Suppressor macrophage treated with lipopolysaccharide for 1 hour (primary cell): ENCODE measurements at regions not wholly inside any gene's neighbourhood (a gene's known extent, or its start where the extent isn't known, plus 50 kb on each side); places are given as distances from the start of the nearest gene placed in this dataset.
"Not testable (repeated sequence)": the region's sequence is repeated elsewhere in the genome, so short reads cannot be mapped to it uniquely, and the experiment has no call there.

Experiments
- DNase-seq, 3 donors: peaks; one replicate each; pipeline ENCODE4 v3.0.0-alpha.2; 2020 to 2022

DNA sequence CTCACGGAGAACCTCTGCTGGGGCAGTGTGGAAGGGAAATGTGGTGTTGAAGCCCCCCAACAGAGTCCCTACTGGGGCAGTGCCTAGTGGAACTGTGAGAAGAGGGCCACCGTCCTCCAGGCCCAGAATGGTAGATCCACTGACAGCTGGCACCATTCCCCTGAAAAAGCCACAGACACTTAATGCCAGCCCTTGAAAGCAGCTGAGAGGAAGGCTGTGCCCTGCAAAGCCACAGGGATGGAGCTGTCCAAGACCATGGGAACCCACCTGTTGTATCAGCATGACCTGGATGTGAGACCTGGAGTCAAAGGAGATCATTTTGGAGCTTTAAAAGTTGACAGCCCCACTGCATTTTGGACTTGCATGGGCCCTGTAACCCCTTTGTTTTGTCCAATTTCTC lies 363.5 kb upstream of the PRICKLE1 start:
- DNase-seq = no peak

DNA sequence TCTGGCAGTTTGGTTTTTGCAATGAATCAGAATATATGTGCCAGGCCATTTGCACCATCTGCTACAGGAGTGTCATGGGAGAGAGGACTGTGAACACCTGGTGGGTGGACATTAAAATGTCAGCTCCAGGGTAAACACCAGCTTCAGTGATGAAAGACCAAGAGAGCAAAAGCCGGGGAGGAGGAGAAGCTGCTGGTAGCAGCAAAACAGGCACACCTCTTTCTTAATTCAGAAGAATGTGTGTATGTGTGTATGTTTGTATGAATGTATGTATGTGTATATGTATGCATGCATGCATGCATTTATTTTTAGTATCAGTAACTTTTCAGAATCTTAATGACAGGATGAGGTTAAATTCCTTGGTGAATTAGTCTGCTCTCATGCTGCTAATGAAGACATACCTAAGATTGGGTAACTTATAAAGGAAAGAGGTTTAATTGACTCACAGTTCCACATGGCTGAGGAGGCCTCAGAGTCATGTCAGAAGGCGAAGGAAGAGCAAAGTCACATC lies 357.4 kb upstream of the PRICKLE1 start:
- no peak for DNase-seq

DNA sequence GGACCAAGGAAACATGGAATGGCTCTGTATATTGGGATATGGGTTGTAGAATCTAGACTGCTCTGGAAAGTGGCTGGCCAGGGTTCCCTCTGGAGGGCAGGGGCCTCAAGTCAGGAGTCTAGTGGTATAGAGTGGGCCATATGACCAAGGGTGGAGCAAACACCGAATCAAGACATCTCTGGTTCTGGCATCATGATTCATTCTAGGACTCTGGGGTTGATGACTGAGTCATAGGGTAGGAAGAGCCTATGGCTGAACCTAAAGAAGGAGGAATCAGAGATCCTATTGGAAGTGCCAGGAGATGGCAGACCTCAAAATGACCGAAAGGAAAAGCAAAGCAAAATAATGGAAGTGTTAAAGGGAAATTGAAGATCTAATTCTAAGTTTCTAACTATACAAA lies 356.4 kb upstream of the PRICKLE1 start:
- DNase-seq = no peak

DNA sequence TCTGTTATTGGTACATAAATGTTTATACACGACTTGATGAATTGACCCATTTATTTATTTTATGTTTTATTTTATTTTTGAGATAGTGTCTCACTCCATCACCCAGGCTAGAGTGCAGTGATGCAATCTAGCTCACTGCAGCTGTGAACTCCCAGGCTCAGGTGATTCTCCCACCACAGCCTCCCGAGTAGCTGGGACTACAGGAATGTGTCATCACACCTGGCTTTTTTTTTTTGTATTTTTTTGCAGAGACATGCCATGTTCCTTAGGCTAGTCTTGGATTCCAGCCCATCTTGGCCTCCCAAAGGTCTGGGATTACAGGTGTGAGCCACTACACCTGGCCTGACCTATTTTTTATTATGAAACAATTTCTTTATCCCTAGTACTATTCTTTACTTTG lies 355.0 kb upstream of the PRICKLE1 start:
- DNase-seq = no peak

DNA sequence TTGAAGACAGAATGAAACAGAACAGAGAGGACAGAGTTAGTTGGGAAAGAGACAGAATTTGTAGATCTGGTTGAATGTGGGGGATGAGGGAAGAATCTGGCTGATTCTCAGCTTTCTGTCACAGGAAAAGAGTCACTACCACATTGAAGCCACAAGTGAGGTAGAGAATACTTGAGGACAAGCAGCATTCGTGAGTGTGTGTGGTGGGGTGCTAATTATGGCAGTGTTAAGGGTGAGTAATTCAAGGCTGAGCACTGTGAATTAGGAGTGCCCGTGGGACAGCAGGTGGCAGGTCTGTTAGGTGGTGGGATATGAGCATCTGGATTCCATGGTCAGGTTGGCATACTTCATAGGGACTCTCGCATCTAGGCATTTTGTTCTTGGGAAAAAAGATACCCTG lies 347.4 kb upstream of the PRICKLE1 start:
- DNase-seq = no peak

DNA sequence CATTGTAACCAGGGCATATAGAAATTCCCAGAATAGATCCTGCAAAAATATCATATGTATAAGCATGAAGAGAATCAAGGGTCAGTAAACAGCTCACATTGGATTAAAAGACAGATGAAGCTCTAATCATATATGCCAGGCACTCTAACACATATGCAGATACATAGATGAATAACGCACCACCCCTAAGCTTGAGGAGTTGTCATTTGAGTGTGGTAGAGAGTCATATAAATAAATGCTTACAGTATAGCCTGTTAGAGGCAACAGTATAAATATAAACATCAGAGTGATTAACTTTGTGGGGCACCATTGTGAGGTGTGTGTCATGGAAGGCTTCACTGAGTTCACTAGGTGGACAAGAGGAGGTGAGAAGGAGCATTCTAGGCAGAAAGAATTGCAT lies 346.7 kb upstream of the PRICKLE1 start:
- DNase-seq = no peak

DNA sequence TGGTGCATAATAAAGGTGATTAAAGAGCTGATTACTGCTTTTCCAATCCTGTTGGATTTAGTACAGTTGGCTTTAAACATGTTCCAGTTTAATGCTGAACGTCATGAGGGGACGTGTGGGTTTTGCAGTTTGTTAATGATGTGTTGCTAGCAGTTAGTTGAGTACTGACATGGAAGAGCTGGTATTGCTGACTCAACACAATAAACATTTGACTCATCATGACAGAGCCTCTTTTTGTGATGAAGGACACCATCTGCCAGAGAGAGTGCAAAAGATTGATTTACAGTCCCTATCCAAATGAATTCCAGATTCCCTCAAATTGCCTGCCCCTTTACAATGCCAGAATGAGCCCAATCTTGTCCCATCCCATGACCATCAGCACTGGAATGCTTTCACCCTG lies 346.2 kb upstream of the PRICKLE1 start:
- DNase-seq = no peak

DNA sequence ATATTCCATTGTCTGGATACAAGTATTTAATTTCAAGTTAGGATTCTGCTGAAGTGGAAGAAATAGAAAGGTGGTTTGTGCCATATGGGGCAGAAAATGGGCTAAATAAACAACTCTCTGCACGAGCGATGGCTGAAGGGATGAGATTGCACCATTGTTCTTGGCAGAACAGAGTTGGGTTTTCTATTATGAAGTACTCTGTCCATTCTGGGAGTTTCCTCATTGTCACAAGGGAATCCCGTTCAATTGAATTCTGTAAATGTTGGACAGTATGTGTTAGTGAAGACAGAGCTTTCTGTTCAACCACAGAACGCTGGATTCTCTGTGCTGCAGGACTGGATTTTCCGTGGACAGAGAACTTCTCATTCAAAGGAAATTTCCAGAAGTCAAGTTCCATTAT lies 345.5 kb upstream of the PRICKLE1 start:
- DNase-seq = no peak

DNA sequence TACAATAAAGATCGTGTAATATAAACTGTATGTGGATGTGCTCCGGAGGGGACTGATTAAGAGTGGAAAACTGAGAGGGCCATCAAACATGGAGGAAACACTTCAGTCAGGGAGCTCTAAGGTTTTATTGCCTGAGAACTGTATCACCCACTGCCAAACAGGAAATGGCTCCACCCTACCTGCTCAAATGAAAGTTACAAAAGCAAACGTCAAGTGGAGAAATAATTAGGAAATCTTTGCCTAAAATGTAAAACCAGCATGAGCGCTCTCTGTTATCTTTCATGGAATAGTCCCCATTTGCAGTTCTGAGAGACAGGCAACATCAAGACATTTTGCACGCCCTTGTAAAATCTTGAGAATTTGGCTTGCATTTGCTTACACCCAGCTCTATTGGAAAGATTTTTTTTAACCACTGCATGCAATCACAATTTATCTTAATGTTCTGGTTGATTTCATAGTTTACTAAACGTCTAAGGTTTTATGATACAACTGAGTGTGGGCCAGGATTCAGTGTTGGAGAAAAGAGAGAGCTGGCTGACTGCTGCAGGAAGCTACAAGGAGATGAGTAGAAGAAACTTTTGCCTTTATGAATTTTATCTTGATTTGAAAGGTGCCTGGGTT lies 344.0 kb upstream of the PRICKLE1 start:
- no peak for DNase-seq

DNA sequence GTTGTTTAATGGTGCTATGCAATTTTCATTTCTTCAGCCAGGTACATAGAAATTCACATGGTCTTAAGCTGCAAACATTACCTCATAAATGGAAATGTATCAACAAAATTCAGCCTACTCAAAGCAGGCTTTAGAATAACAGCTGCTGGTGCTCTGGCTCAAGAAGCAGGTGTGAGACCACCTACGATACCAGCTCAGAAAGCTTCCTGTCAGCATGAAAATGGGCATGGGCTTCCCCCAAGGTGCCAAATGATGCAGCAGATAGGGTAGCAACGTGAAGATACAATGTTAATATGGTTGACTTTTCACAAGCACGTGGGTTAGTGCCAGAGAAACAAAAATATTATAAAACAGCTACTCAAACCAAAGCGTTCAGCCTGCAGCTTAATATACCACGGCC lies 343.4 kb upstream of the PRICKLE1 start:
- no peak for DNase-seq

DNA sequence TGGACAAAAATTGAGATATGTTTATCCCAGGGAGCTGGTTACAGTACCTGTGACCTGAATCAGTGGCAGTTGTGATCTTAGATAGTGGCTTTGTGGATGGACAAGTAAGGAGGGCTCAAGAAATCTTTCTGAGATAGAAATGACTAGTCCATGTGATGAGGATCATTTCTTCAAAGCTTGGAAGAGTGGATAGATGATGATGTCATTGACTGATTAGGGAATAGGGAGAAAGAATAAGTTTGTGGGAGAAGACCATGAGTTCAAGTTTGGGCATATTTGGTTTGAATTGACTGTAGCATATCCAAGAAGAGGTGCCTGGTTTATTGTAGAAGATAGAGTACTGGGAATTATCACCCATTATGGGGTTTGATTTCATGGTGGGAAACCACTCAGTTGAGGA lies 336.7 kb upstream of the PRICKLE1 start:
- DNase-seq = no peak

DNA sequence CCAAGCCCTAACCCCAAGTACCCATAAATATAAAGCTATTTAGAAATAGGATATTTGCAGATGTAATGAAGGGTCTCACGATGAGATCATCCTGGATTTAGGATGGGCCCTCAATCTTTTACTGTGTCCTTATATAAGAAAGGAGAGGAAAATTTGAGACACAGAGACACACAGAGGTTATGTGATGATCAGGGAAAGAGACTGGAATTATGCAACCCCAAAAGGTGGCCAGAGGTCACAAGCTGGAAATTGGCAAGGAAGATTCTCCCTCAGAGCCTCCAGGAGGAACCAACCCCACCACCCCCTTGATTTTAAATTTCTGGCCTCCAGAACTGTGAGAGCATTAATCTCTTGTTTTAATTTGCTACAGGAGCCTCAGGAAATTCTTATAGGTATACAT lies 334.9 kb upstream of the PRICKLE1 start:
- DNase-seq = no peak

DNA sequence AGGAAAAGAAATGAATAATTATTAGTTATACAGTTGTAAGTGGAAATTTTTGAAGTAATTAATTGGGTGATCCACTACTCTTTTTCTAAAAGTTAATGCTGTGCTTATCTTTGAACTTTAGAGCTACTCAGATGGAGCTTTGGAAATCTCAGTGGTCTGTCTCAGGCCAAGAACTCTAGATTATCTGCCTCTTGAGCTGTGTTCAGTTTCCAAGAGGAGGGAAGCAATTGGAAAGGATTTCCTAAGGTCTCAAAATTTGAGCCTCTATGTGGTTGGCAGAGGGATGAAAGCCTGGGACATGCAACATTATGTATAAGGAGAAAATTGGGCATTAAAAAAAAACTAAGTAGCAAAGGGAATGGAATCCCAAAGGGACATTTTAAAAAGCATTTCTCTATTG lies 334.0 kb upstream of the PRICKLE1 start:
- DNase-seq = no peak

DNA sequence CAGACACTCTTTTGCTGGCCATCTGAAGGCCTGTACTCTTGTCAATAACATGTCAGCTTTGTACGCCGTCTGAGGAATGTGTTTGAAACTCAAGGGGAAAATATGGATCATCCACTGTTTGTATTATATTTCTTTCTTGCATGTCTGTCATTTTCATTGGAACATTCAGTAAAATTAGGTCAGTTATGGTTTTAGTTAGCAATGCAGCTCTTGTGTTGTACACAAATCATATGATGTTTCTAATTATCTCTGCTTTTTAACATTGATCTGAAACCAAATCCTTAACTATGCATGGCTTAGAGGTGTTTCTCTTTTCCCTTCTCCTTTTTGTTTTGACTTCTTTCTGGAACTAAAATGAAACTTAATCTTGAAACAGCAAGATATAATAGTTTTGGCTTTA lies 333.6 kb upstream of the PRICKLE1 start:
- DNase-seq = no peak

DNA sequence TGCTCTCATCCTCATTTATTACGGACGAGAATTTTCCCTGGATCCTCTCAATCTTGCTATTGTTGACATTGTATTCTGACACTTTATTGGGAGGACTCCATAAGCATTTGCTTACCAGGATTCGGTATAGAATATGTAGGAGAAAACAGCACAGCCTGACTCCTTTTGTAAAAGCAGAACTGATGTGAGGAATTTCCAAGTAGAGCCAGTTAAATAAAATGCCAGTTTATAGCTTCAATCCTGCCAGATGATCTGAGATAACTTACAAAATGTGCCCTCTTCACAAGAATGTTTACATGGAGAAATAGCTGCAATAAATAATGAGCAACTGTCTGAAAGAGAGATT lies 332.9 kb upstream of the PRICKLE1 start:
- DNase-seq = no peak

DNA sequence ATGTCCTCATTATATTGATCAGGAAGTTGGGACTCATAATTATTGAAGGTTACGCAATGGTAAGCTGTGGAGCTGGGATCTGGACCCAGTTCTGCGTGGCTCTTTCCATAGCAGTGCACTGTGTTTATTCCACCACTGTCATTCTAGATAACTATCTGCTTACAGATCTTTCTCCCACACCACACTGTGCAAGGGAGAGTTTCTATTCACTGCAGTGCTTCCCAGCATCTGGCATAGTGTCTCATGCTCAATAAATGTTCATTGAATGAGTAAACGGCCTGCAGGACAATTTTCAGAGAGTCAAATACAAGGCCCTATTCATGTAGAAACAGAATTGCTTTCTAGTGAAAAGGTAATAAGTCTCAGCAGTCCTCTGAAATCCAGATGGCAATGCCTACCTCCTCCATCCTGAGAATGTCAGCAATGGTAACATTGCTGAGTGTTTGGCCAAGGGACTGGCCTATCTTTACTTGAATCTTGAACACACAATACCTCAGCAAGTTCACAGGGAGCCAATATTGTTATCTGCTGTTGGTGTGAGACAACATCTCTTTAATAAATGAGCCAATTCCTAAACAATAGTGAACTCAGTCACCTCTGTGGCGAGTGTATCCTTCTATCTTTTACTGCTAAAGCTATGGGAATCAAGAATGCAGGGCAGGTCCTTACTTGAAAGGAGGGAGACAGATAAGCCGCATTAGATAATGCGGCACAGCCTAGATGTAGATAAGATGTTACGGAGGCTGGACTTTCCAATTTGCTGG lies 332.4 kb upstream of the PRICKLE1 start:
- DNase-seq = no peak

DNA sequence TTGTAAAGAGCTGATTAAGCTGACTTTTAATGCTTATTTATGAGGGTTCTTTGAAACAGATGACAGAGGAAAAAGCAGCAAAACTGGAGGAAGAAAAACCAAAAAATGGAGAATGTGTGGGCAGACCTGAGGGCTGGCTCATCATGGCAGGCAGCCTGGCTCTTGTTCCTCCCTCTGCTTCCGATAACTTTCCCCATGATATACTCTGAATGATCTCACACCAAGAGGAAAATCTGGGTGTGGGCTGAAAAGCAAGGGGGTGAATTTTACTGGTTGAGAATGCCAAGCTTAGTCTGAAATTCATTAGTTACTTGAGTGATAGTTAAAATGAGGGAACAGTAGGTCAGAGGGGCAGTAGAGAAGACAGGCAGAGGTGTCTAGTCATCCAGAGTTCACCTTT lies 330.1 kb upstream of the PRICKLE1 start:
- no peak for DNase-seq

DNA sequence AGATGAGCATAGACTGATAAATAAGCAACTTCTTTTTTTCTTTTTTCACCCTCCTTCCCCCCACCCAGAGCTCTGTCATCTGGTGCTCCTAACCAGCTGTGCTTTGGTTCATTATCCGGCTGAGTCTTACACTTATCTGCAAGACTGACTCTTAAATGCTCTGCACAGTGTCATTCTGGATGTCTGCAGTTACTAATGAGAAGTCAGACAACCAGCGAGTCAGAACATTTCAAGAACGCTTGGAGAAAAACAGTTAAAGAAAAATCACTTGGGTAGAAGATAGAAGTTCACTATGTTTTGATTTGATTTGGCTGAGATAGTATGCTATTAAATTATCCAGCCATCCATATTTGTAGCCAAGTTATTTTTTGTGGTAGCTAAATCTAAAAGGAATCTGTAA lies 328.9 kb upstream of the PRICKLE1 start:
- no peak for DNase-seq

DNA sequence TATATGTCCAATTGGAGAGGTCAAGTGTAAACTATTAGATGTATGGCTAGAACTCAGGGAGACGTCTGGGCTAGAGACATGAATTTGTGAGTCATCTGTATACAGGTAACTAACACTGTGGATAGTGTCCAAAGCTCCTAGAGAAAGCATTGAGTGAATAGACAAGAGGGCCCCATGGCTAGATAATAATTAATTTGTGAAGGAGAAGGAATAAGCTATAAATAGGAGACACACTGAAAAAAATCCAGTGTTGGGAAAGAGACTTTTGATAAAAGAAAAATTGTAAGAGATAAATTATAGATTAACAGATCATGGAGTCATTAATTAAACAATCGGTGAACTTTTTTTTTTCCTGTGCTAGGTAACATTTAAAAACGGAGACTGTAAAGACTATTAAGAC lies 326.6 kb upstream of the PRICKLE1 start:
- DNase-seq = no peak

DNA sequence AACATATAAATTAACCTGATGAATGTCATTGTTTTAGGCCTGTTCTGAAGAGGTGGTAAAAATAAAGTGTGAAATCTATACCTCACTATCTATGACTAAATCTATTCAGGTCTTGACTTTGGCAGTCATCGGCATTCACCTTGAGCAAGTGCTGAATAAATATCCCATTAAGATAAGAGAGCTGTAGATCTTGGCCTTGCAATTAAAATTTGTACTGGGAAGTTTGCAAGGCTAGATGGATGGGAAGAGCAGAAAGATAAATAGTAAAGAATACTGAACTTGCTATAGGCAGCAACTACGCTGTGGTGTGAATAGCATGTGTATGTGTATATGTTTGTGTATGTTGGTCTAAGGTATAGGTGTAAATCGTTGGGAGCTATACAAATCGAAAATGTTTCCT lies 325.9 kb upstream of the PRICKLE1 start:
- no peak for DNase-seq

DNA sequence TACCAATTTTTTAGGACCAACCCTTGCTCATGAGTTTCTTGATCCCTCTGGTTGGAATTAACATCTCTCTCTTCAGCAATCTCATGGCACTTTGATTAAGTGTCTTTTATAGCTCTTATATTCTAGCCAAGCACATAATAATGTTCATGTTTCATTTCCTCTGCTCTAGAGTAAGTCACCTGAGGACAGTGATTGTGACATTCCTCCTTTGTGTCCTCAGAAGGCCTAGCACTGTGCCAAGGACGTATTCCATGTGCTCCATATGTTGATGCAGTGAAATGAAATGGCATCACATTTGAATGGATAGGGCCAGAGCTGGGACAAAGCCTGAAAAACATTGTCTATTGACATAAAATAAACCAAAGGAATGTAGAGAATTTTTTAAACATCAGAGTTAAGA lies 322.8 kb upstream of the PRICKLE1 start:
- no peak for DNase-seq

DNA sequence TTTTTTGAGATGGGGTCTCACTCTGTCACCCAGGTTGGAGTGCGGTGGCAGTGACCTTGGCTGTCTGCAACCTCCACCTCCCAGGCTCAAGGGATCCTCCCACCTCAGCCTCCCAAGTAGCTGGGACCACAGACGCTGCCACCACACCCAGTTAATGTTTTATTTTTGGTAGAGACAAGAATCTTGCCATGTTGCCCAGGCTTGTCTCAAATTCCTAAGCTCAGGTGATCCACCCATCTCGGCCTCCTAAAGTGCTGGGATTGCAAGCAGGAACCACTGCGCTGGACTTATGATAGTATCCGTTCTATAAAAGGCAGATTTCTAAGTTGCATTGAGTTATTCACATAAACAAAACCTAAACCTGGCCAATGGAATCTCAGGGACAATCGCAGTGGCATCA lies 321.1 kb upstream of the PRICKLE1 start:
- no peak for DNase-seq

DNA sequence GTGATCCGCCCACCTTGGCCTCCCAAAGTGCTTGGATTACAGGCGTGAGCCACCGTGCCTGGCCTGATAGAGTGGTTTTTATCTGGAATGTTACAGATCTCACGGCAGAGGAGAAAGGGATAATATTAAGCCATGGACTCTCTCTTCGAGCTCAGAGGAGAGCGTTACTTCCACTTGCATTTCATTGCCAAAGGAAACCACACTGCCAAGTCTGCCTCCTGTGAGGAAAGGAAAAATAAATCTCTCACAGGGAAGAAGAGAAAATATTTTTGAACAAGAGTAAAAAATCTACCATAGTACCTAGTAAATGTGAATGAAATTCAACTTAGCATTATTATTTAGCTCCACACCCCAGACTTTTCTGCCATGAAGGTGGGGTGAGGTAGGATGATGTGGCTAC lies 319.2 kb upstream of the PRICKLE1 start:
- no peak for DNase-seq

DNA sequence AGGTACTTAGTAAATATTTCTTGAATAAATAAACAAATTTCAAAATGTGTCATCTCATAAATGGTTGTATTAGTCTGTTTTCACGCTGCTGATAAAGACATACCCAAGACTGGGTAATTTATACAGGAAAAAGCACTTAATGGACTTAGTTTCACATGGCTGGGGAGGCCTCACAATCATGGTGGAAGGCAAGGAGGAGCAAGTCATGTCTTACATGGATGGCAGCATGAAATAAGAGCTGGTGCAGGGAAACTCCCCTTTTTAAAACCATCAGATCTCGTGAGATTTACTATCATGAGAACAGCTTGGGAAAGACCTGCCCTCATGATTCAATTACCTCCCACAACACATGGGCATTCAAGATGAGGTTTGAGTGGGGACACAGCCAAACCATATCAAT lies 317.3 kb upstream of the PRICKLE1 start:
- not testable (repeated sequence) for DNase-seq

DNA sequence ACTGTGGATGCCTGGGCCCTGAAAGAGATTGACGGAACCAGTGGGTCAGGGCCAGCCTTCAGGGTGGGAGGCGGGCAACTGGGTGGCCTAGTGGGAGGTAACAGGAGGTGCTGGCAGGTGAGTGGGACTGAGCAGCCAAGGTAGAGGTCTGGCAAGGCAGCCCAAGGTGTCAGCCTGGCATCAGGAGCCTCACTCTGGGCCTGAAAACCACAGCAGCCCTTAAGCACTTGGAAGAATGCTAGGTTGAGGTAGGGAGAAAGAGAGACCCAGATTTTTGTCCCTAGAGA lies 315.8 kb upstream of the PRICKLE1 start:
- no peak for DNase-seq
